Activated naive CD4-positive, alpha-beta T cell (primary cell): ENCODE measurements at regions not wholly inside any gene's neighbourhood (a gene's known extent, or its start where the extent isn't known, plus 50 kb on each side); places are given as distances from the start of the nearest gene placed in this dataset.

Experiments used
- DNase-seq, 4 experiments: peaks; one replicate each; lab custom pipeline; 2025; lab: John Stamatoyannopoulos, UW

DNA sequence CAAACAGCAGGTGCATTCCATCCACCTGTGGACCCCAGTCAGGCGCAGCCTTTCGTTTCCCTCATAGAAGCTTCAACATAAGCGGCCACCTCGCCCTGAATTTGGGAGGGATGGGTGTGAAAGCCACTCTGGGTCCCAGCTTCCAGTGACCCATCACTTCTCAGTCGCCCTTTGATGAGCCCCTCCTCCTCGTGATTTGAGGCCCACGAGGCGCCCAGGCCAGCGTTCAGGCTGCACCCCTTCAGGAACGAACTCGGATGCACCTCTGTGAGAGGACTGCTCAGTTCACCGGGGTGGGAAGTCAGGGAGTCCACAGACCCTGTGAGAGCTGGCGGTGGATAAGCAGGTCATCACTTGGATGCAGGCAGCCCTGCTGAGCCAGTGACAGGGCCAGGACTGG is 1118.2 kb downstream of the BRD1 start:
- DNase-seq: no peak

DNA sequence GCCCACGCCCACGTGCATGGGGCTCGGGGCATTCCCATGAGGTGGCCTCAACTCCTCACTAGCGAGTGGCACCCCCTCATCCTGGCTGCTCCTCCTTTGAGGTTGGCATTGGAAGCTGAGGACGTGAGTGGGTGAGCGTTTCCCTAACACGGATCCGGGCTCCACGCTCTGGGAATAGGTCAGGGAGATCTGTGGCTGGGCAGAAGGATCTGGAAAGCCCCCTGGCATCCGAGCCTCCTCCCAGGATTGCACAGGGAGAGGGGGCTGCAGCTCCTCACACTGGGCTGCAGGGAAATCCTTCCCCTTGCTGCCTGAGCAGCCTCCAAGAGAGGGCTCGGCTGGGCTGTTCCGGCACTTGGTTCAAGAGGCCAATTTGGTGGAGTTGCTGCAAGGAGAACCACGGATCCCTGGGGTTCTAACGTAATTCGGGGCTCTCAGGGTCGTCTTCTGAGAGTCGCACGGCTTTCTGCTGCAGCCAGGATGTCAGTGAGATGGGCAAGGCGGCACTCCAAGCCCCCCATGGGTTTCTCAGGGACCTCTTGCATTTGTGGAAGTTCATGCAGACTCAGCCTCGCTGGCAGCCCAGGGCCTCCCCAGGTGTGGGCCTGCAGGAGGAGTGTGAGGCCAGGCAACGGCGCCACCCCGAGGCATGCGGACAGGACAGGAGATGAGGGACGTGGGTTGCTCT is 1119.0 kb downstream of the BRD1 start:
- no peak for DNase-seq

- no peak for DNase-seq
Observed at GRCh38 chr22:48707763-48708557, 1119.7 kb downstream of the BRD1 start.

GRCh38 chr22:48706934-48707762 is 1120.5 kb downstream of the BRD1 start:
- no peak for DNase-seq

DNA sequence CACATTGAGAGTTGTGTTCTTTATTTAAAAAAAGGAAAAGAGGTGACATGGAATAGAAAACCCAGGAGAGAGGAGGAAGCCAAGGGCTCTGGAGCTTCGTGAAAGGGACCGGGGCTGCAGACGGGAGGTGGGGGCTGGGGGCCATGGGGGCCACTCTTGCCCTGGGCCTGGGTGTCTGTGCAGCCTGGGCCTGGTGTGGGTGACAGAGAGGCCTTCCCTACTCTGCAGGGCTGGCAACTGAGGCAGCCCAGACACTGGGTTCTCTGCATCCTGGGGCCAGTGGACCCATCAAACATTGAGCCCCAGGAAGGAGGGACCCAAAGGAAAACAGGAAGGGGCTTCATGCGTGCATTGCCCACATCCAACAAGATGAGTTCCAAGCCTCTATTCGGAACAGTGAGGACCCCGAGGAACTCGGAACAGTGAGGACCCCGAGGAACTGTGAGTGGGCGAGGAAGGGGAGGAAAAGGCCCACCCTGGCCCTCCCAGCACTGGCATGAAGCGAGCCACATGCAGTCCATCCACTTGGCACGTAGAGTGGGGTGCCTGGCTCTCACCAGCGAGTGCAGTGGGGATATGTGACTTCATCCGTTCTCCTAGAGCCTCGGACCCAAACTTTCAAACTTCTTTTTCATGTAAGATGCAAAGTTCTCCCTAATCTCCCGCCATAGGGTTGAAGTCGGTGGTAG is 1121.6 kb downstream of the BRD1 start:
- no peak for DNase-seq

DNA sequence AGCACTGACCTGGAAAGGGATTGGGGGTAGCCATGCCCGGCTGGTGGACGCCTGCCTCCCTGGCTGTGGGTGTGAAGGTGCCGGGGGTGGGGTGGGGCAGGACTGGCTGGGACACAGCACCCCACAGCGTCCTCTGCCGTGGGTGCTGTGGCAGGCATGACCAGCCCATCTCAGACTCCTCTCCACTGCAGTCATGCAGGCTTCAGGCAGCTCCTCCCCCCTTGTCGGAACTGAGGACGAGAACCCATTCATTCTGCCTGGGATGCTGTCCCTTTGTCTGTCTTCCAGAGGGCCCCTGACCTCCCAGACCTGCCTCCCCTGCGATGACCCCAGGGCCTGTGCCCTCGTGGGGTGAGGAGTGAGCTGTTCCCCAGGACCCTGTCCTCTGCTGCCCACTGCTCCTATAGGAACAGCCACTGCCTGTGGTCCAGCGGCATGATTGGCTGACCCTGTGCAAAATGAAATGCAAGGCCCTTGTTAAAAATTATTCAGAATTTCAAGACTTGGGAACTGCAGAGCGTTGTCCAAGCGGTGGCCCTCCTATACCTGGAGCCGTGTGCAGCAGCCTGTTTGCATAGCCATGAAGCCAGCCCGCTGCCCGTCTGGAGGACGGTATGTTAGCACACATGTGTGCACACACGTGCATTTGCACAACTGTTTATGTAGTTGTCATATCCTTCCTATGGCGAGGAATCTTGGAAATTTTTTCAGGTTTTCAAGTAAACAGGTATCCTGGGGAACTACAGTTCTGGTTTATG is 1122.3 kb downstream of the BRD1 start:
- no peak for DNase-seq

DNA sequence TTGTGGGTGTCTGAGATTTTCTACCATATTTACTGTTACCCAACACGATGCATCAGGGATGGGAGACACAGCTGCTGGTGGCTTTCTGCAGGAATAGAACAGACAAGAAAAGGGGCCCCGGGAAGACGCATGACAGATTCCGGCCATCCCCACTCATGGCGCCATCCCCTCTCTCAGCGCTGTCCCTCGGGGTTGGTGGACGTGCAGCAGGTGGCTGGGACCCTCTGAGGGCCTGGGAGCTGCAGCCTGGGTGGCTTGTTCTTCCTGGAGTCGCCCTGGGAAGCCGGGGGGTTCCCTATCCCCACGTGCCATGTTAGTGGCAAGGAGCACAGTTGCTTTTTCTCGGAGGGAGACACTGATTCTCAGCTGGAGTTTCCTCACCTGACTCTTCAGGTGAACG is 1123.3 kb downstream of the BRD1 start:
- no peak for DNase-seq

DNA sequence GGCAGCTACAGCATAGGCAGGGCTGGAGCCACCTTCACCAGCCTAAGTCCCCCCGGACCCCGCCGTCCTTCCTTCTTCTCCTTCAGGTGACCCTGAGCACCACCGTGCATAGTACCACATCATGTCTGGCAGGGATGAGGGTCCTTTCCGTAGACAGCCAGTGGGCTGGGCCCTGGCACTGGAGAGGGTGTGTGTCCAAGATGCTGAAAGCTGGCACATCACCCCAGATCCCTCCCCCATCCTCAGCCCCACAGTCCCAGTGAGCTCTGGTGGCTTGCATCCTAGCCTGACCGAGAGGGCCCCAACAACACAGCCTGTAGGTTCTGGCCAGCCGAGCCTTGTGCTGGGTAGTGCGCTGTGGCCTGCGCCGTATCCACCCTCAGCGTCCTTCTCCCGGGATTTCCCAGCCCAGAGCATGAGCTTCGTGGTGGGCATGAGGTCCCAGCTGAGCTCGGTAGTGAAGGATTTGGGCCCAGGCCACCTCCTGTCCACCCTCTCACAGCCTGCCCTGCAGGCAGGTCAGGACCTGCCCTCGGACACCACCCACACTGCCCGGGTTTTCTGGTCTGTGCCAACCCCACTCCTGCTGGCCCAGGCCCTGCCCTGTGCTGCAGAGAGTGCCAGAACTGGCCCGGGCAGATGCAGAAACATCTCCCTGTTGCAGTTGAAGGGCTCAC is 1124.3 kb downstream of the BRD1 start:
- DNase-seq: no peak

- no peak for DNase-seq
Observed at GRCh38 chr22:48702573-48703264, 1125.0 kb downstream of the BRD1 start.

GRCh38 chr22:48701296-48702030 is 1126.2 kb downstream of the BRD1 start:
- no peak for DNase-seq

- no peak for DNase-seq
Observed at GRCh38 chr22:48700566-48701295, 1126.9 kb downstream of the BRD1 start.

- DNase-seq: no peak
Observed at GRCh38 chr22:48700180-48700565, 1127.5 kb downstream of the BRD1 start.

GRCh38 chr22:48699511-48699910 is 1128.2 kb downstream of the BRD1 start:
- no peak for DNase-seq

- no peak for DNase-seq
Observed at GRCh38 chr22:48698618-48699017, 1129.1 kb downstream of the BRD1 start.

DNA sequence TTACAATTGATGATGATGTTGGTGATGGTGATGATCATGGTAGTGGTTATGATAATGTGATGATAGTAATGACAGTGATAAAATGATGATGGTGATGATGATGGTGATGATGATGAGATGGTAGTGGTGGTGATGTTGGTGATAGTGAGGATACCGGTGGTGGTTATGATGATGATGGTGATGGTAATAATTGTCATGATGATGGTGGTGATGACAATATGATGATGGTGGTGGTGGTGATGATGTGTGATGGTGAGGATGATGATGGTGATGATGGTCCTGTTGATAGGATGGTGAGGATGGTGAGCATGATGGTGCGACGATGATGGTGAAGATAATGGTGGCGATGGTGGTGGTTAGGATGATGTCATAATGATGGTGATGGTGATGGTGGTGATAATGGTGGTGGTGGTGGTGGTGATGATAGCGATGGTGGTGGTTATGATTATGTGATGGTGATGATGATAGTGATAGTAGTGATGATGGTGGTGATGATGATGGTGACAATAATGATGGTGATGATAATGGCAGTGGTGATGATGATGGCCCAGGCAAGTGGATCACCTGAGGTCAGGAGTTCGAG is 1129.9 kb downstream of the BRD1 start:
- DNase-seq: no peak

DNA sequence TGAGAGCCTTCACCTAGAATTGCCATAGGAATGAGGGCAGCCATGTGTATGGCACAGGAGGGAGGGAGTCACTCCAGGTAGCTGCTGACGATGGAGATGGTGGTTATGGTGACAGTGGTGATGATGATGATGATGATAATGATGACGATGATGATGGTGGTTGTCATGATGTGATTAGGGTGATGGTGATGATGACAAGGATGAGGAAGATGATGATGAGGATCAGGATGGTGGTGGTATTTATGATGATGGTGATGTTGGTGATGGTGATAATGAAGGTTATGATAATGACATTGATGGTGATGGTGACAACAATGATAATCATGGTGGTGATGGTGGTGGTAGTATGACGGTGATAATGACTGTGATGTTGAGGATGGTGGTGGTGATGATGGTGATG is 1130.5 kb downstream of the BRD1 start:
- no peak for DNase-seq

DNA sequence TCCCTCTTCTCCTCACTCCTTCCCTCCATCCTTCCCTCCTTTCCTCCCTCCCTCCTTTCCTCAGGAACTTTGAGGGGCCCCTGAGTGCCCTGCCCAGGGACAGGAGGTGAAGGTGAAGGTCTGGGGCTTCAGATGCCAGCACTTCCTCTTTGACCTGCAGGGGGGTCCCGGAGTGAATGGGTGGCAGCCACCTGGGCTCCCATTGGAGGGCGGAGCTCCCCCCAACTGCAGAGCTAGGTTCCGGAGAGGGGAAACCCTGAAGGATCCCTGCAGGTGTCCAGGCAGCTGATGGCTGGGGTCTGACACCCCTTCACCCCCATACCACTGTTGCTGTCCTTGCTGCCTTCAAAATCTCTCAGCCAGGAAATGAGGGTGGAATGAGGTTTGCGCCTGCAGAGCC is 1131.3 kb downstream of the BRD1 start:
- no peak for DNase-seq

GRCh38 chr22:48695731-48696305 is 1131.9 kb downstream of the BRD1 start:
- DNase-seq: no peak
